ENCODE measurements at regions not wholly inside any gene's neighbourhood (a gene's known extent, or its start where the extent isn't known, plus 50 kb on each side); places are given as distances from the start of the nearest gene placed in this dataset.

DNA sequence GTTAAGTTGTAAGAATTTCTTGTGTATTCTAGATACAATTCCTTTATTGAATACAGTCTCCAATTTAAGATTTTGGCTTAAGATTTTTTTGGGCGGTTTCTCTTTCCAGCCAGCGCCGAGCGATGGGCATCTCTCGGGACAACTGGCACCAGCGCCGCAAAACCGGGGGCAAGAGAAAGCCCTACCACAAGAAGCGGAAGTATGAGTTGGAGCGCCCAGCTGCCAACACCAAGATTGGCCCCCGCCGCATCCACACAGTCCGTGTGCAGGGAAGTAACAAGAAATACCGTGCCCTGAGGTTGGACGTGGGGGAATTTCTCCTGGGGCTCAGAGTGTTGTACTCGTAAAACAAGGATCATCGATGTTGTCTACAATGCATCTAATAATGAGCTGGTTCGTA, 278.7 kb upstream of the TARS1 start:
- intact Hi-C loops (cut with micrococcal nuclease), result no loop called here
- BruUV-seq (replicated peaks), result no TSS peak

GRCh38 chr5:33166522-33166921, 274.2 kb upstream of the TARS1 start:
- no peaks in the 10 kb centered on the region for H3K79me2 ChIP-seq (ENCODE audit: control insufficient read depth, insufficient read depth, low read length)
- 3% methylated on average over 4 of the region's 4 CpGs for WGBS (ENCODE audit: insufficient coverage, low coverage, missing lambda C conversion rate)
- TF ChIP-seq, protein P1, sequence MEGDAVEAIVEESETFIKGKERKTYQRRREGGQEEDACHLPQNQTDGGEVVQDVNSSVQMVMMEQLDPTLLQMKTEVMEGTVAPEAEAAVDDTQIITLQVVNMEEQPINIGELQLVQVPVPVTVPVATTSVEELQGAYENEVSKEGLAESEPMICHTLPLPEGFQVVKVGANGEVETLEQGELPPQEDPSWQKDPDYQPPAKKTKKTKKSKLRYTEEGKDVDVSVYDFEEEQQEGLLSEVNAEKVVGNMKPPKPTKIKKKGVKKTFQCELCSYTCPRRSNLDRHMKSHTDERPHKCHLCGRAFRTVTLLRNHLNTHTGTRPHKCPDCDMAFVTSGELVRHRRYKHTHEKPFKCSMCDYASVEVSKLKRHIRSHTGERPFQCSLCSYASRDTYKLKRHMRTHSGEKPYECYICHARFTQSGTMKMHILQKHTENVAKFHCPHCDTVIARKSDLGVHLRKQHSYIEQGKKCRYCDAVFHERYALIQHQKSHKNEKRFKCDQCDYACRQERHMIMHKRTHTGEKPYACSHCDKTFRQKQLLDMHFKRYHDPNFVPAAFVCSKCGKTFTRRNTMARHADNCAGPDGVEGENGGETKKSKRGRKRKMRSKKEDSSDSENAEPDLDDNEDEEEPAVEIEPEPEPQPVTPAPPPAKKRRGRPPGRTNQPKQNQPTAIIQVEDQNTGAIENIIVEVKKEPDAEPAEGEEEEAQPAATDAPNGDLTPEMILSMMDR (IDR thresholded peaks at IDR 0.05 in 2 of 3, conservative IDR thresholded peaks at IDR 0.05 in 1 of 3; ENCODE audit: insufficient read depth in 2 of 3, low read depth in 1 of 3, low read length in 3 of 3), result peak in 1 of 3 experiments; percentile 6; a peak in 1 of 6 replicates
- no peak for TF ChIP-seq MCM2 (IDR thresholded peaks at IDR 0.05; ENCODE audit: low read depth)
- no peaks in the 10 kb centered on the region for H3K4me1 ChIP-seq (replicated peaks in 1 of 2; ENCODE audit: control insufficient read depth in 2 of 2, insufficient read depth in 2 of 2, low read length in 2 of 2)
- no peaks in the 10 kb centered on the region for H3K36me3 ChIP-seq (ENCODE audit: control insufficient read depth, insufficient read depth, low read length)
- H3K27ac ChIP-seq (ENCODE audit: extremely low read depth, low read depth, low read length), result no peak overlapping the region
- ATAC-seq, result no peak
- FAIRE-seq, result no peak
- no peak overlapping the region for H3K4me3 ChIP-seq
- H3K9me3 ChIP-seq (replicated peaks; ENCODE audit: control insufficient read depth, insufficient read depth, low read depth, low read length), result peaks cover 1% of the 10 kb centered on the region
- no peak overlapping the region for H2AFZ ChIP-seq (ENCODE audit: low read depth, low read length)
- DNase-seq (ENCODE audit: extremely low read depth in 1 of 4, low spot score in 3 of 4), result no peak
- POLR2A ChIA-PET, result no interaction called here
- no peak overlapping the region for H3K4me2 ChIP-seq (ENCODE audit: insufficient read depth, low read length)
- H3K27me3 ChIP-seq (ENCODE audit: control insufficient read depth in 2 of 2, insufficient read depth in 2 of 2, low read length in 2 of 2), result no peaks in the 10 kb centered on the region
- no peak overlapping the region for H3K9ac ChIP-seq (ENCODE audit: insufficient read depth in 1 of 2, low read depth in 2 of 2, low read length in 2 of 2)
- no peaks in the 10 kb centered on the region for H4K20me1 ChIP-seq (replicated peaks; ENCODE audit: control insufficient read depth, insufficient read depth, low read length)
- CTCF ChIA-PET (ENCODE audit: low intra/inter-chr PET ratio), result no interaction called here
- intact Hi-C loops (cut with micrococcal nuclease) (no loop called here), in situ Hi-C loops (cut with MboI) (no loop called here)
- no peaks in the 10 kb centered on the region for H3K9me1 ChIP-seq (ENCODE audit: control insufficient read depth, insufficient read depth, low read length)
- BruUV-seq (replicated peaks), result no TSS peak

More for the DNA sequence above, 278.7 kb upstream of the TARS1 start:
- Histone ChIP-seq H3K27ac (ENCODE audit: extremely low read depth, low read depth, low read length) (no peak overlapping the region), H3K79me2 (ENCODE audit: control insufficient read depth, insufficient read depth, low read length) (no peaks in the 10 kb centered on the region), H3K4me3 (no peak overlapping the region), H3K27me3 (ENCODE audit: control insufficient read depth in 2 of 2, insufficient read depth in 2 of 2, low read length in 2 of 2) (no peaks in the 10 kb centered on the region), H4K20me1 (replicated peaks; ENCODE audit: control insufficient read depth, insufficient read depth, low read length) (no peaks in the 10 kb centered on the region), H3K9me1 (ENCODE audit: control insufficient read depth, insufficient read depth, low read length) (no peaks in the 10 kb centered on the region), H3K4me2 (ENCODE audit: insufficient read depth, low read length) (no peak overlapping the region), H3K4me1 (replicated peaks in 1 of 2; ENCODE audit: control insufficient read depth in 2 of 2, insufficient read depth in 2 of 2, low read length in 2 of 2) (no peaks in the 10 kb centered on the region), H3K9me3 (replicated peaks; ENCODE audit: control insufficient read depth, insufficient read depth, low read depth, low read length) (no peaks in the 10 kb centered on the region), H2AFZ (ENCODE audit: low read depth, low read length) (no peak overlapping the region), H3K36me3 (ENCODE audit: control insufficient read depth, insufficient read depth, low read length) (no peaks in the 10 kb centered on the region), H3K9ac (ENCODE audit: insufficient read depth in 1 of 2, low read depth in 2 of 2, low read length in 2 of 2) (no peak overlapping the region)
- WGBS (ENCODE audit: insufficient coverage, low coverage, missing lambda C conversion rate), result 2% methylated on average over 18 of the region's 18 CpGs
- ChIA-PET POLR2A (no interaction called here), CTCF (ENCODE audit: low intra/inter-chr PET ratio) (no interaction called here)
- in situ Hi-C loops (cut with MboI), result no loop called here
- no peak for TF ChIP-seq NFRKB (IDR thresholded peaks at IDR 0.05; ENCODE audit: low read depth)
- DNase-seq (ENCODE audit: extremely low read depth in 1 of 4, low spot score in 3 of 4) (no peak), FAIRE-seq (no peak), ATAC-seq (no peak)
